Loucy (cell line): ENCODE measurements at regions not wholly inside any gene's neighbourhood (a gene's known extent, or its start where the extent isn't known, plus 50 kb on each side); places are given as distances from the start of the nearest gene placed in this dataset.

ENCODE experiments used
- EZH2phosphoT487 ChIP-seq: fragments of 200-600 bp; IDR thresholded peaks from 2 replicates; pipeline ENCODE4 v1.6.1; 2018; ENCODE audit warnings: antibody characterized with exemption, mild to moderate bottlenecking, moderate library complexity, borderline replicate concordance
- TF ChIP-seq, protein P1 (sequence below): fragments of 200-600 bp; sonication (generic); conservative IDR thresholded peaks from 2 replicates; pipeline ENCODE4 v1.5.1; 2014; ENCODE audit warnings: mild to moderate bottlenecking, antibody characterized with exemption, low read length

DNA sequence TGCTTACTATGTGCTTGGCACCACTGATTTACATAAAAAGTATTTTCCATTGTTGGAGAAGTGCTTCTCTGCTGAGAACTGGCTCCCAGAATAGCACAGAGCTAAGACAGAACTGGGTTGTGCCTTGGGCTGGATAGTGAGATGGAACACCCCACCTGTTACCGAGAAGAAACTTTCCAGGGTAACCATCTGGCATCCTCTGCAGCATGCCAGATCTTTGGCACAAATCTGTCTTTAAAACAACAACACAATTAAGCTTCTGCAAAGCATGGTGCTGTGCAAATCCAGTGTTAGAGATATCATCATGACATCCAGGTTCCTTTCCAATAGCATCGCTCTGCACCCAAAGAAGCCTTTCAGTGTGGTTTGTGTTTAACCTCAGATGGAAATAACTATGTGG is 202.5 kb upstream of the RFC3 start:
- TF ChIP-seq, protein P1, sequence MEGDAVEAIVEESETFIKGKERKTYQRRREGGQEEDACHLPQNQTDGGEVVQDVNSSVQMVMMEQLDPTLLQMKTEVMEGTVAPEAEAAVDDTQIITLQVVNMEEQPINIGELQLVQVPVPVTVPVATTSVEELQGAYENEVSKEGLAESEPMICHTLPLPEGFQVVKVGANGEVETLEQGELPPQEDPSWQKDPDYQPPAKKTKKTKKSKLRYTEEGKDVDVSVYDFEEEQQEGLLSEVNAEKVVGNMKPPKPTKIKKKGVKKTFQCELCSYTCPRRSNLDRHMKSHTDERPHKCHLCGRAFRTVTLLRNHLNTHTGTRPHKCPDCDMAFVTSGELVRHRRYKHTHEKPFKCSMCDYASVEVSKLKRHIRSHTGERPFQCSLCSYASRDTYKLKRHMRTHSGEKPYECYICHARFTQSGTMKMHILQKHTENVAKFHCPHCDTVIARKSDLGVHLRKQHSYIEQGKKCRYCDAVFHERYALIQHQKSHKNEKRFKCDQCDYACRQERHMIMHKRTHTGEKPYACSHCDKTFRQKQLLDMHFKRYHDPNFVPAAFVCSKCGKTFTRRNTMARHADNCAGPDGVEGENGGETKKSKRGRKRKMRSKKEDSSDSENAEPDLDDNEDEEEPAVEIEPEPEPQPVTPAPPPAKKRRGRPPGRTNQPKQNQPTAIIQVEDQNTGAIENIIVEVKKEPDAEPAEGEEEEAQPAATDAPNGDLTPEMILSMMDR = no peak
- no peak for TF ChIP-seq EZH2phosphoT487
